ENCODE measurements at regions not wholly inside any gene's neighbourhood (a gene's known extent, or its start where the extent isn't known, plus 50 kb on each side); places are given as distances from the start of the nearest gene placed in this dataset.

- no peak for DNase-seq (ENCODE audit: low read depth)
- H3K4me3 ChIP-seq (ENCODE audit: low read depth, low read length), result no peak overlapping the region
- no peak for TF ChIP-seq CTCF (IDR thresholded peaks at IDR 0.05; ENCODE audit: low read depth, low read length, missing control alignments)
- in situ Hi-C loops (cut with HindIII; ENCODE audit: low sequenced_read_pairs), result no loop called here
Observed at GRCh38 chr12:47017901-47018475, 61.4 kb upstream of the PCED1B start.

GRCh38 chr12:47020211-47020821 is 59.1 kb upstream of the PCED1B start:
- no peak for DNase-seq (ENCODE audit: low read depth)
- in situ Hi-C loops (cut with HindIII; ENCODE audit: low sequenced_read_pairs), result no loop called here
- H3K4me3 ChIP-seq (ENCODE audit: low read depth, low read length), result no peak overlapping the region
- TF ChIP-seq CTCF (IDR thresholded peaks at IDR 0.05; ENCODE audit: low read depth, low read length, missing control alignments), result no peak

- TF ChIP-seq CTCF (IDR thresholded peaks at IDR 0.05; ENCODE audit: low read depth, low read length, missing control alignments), result peak; percentile 48
- in situ Hi-C loops (cut with HindIII; ENCODE audit: low sequenced_read_pairs), result no loop called here
- DNase-seq (ENCODE audit: low read depth), result peak; percentile 78
Observed at GRCh38 chr12:47021298-47021697, 58.1 kb upstream of the PCED1B start.

GRCh38 chr12:47022296-47022695 is 57.1 kb upstream of the PCED1B start:
- TF ChIP-seq CTCF (IDR thresholded peaks at IDR 0.05; ENCODE audit: low read depth, low read length, missing control alignments), result no peak
- in situ Hi-C loops (cut with HindIII; ENCODE audit: low sequenced_read_pairs), result no loop called here
- DNase-seq (ENCODE audit: low read depth), result peak; percentile 59
- H3K4me3 ChIP-seq (ENCODE audit: low read depth, low read length), result no peak overlapping the region

More at GRCh38 chr12:47021298-47021697, 58.1 kb upstream of the PCED1B start:
- no peak overlapping the region for H3K4me3 ChIP-seq (ENCODE audit: low read depth, low read length)

- in situ Hi-C loops (cut with HindIII; ENCODE audit: low sequenced_read_pairs), result no loop called here
- DNase-seq (ENCODE audit: low read depth), result no peak
- TF ChIP-seq CTCF (IDR thresholded peaks at IDR 0.05; ENCODE audit: low read depth, low read length, missing control alignments), result no peak
- no peak overlapping the region for H3K4me3 ChIP-seq (ENCODE audit: low read depth, low read length)
Observed at GRCh38 chr12:47023311-47023710, 56.1 kb upstream of the PCED1B start.

GRCh38 chr12:47023953-47024352 is 55.5 kb upstream of the PCED1B start:
- DNase-seq (ENCODE audit: low read depth), result no peak
- in situ Hi-C loops (cut with HindIII; ENCODE audit: low sequenced_read_pairs), result no loop called here
- no peak for TF ChIP-seq CTCF (IDR thresholded peaks at IDR 0.05; ENCODE audit: low read depth, low read length, missing control alignments)
- H3K4me3 ChIP-seq (ENCODE audit: low read depth, low read length), result no peak overlapping the region
